ENCODE measurements at regions not wholly inside any gene's neighbourhood (a gene's known extent, or its start where the extent isn't known, plus 50 kb on each side); places are given as distances from the start of the nearest gene placed in this dataset.

DNA sequence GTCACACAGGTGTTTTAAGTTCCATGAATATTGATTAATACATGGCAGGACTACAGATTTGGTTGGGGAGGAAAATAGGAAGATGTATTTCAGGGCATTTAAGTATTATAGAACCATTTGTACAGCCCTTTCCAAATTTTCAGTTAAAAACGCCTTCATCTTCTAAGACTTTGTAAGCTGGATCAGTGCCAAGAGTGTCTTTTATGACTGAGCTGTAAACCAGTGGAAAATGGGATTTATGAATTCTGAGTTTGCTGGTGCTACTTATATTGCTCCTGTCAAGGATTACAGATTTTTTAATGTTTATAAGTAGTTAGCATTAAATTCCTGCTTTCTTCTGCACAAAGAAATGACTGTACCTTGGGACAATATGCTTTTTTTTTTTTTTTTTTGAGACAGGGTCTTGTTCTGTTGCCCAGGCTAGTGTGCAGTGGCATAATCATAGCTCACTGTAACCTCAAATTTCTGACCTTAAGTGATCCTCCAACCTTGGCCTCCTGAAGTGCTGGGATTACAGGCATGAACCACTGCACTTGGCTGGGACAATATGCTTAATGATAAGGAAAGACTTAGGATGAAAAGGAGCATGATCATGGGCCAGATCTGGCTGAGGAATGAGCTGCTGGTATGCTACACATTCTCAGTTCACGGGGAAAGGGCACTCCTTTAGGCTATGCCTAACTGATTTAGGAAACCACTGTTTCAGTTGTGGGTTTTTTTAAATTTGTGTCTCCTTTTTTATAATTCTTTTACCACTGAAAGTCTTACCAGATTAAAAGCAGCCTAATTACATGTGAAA lies 113.6 kb upstream of the MTNR1B start:
- Histone ChIP-seq H3K9me3 (ENCODE audit: insufficient read depth, low read length) (no peaks in the 10 kb centered on the region), H3K4me2 (ENCODE audit: low read depth, low read length, poor library complexity, severe bottlenecking) (no peak overlapping the region), H3K79me2 (ENCODE audit: insufficient read depth, low read length) (no peaks in the 10 kb centered on the region), H3K36me3 (ENCODE audit: low read length) (no peaks in the 10 kb centered on the region), H3K27me3 (ENCODE audit: low read length) (no peaks in the 10 kb centered on the region), H3F3A (ENCODE audit: insufficient read depth) (no peaks in the 10 kb centered on the region), H2AFZ (ENCODE audit: low read depth, low read length, severe bottlenecking) (no peak overlapping the region), H3K27ac (ENCODE audit: low read depth, low read length) (no peak overlapping the region), H4K20me1 (ENCODE audit: low read depth, low read length) (no peaks in the 10 kb centered on the region), H3K4me3 (ENCODE audit: insufficient read depth, low read length, poor library complexity, severe bottlenecking) (no peak overlapping the region), H3K9me2 (replicated peaks; ENCODE audit: insufficient read depth, low read length) (no peaks in the 10 kb centered on the region), H3K9ac (ENCODE audit: low read length) (no peak overlapping the region)
- TF ChIP-seq EZH2phosphoT487 (conservative IDR thresholded peaks at IDR 0.05; ENCODE audit: low read length) = no peak
- TF ChIP-seq, protein P1, sequence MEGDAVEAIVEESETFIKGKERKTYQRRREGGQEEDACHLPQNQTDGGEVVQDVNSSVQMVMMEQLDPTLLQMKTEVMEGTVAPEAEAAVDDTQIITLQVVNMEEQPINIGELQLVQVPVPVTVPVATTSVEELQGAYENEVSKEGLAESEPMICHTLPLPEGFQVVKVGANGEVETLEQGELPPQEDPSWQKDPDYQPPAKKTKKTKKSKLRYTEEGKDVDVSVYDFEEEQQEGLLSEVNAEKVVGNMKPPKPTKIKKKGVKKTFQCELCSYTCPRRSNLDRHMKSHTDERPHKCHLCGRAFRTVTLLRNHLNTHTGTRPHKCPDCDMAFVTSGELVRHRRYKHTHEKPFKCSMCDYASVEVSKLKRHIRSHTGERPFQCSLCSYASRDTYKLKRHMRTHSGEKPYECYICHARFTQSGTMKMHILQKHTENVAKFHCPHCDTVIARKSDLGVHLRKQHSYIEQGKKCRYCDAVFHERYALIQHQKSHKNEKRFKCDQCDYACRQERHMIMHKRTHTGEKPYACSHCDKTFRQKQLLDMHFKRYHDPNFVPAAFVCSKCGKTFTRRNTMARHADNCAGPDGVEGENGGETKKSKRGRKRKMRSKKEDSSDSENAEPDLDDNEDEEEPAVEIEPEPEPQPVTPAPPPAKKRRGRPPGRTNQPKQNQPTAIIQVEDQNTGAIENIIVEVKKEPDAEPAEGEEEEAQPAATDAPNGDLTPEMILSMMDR (IDR thresholded peaks at IDR 0.05; ENCODE audit: insufficient read depth, low read length, poor library complexity, severe bottlenecking) = no peak

DNA sequence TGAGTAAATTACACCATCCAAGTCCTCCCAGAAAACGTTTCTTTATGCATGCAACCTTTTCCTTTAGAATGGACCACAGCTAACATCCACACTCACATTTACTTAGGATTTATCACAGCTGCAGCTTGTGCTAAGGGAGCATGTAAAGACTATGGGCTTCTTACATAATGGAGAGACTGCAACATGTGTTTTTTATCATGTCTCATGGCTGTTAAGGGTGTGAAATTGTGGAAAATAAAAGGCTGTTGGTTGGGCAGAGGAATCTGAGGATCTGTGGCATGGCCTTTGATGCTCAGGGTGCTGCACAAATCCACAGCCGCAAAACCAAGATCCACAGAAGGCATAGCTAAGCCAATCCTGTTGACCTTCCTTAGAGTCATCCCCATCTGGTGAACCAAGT lies 112.0 kb upstream of the MTNR1B start:
- H3K4me2 ChIP-seq (ENCODE audit: low read depth, low read length, poor library complexity, severe bottlenecking) = no peak overlapping the region
- H3K36me3 ChIP-seq (ENCODE audit: low read length) = no peaks in the 10 kb centered on the region
- no peak overlapping the region for H2AFZ ChIP-seq (ENCODE audit: low read depth, low read length, severe bottlenecking)
- H3K9me2 ChIP-seq (replicated peaks; ENCODE audit: insufficient read depth, low read length) = no peaks in the 10 kb centered on the region
- H3K27me3 ChIP-seq (ENCODE audit: low read length) = no peaks in the 10 kb centered on the region
- TF ChIP-seq EZH2phosphoT487 (conservative IDR thresholded peaks at IDR 0.05; ENCODE audit: low read length) = no peak
- H3K9ac ChIP-seq (ENCODE audit: low read length) = no peak overlapping the region
- H3K9me3 ChIP-seq (ENCODE audit: insufficient read depth, low read length) = no peaks in the 10 kb centered on the region
- no peaks in the 10 kb centered on the region for H3K79me2 ChIP-seq (ENCODE audit: insufficient read depth, low read length)
- H3F3A ChIP-seq (ENCODE audit: insufficient read depth) = no peaks in the 10 kb centered on the region
- no peaks in the 10 kb centered on the region for H4K20me1 ChIP-seq (ENCODE audit: low read depth, low read length)
- H3K4me3 ChIP-seq (ENCODE audit: insufficient read depth, low read length, poor library complexity, severe bottlenecking) = no peak overlapping the region
- no peak overlapping the region for H3K27ac ChIP-seq (ENCODE audit: low read depth, low read length)

DNA sequence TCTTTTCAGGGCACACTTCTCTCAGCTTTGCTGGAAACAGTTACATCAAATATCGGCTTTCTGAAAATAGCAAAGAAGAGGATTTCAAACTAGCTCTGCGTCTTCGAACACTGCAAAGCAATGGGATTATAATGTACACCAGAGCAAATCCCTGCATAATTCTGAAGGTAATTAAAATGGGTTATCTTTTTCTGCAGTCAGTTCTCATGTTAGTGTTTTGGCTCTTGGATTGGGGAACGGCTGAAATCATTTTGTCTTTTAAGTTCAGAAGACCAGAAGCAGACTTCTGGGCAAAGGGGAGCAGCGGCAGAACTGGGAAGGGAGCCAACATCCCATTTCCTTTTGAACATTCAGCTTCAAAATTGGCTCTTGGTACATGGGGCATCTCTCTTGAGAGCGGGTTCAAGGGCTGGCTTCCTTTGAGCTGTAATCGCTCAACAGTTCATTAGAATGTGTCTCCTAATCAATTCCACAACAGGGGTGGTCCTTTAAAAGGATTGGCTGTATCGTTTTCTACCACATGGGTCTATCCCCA lies 110.2 kb upstream of the MTNR1B start:
- no peak overlapping the region for H3K27ac ChIP-seq (ENCODE audit: low read depth, low read length)
- H3K79me2 ChIP-seq (ENCODE audit: insufficient read depth, low read length) = no peaks in the 10 kb centered on the region
- H2AFZ ChIP-seq (ENCODE audit: low read depth, low read length, severe bottlenecking) = no peak overlapping the region
- no peak overlapping the region for H3K4me3 ChIP-seq (ENCODE audit: insufficient read depth, low read length, poor library complexity, severe bottlenecking)
- H3K9me3 ChIP-seq (ENCODE audit: insufficient read depth, low read length) = no peaks in the 10 kb centered on the region
- TF ChIP-seq EZH2phosphoT487 (conservative IDR thresholded peaks at IDR 0.05; ENCODE audit: low read length) = no peak
- TF ChIP-seq, protein P1 (IDR thresholded peaks at IDR 0.05; ENCODE audit: insufficient read depth, low read length, poor library complexity, severe bottlenecking) = no peak
- no peak overlapping the region for H3K9ac ChIP-seq (ENCODE audit: low read length)
- no peak overlapping the region for H3K4me2 ChIP-seq (ENCODE audit: low read depth, low read length, poor library complexity, severe bottlenecking)
- H3K36me3 ChIP-seq (ENCODE audit: low read length) = no peaks in the 10 kb centered on the region
- no peaks in the 10 kb centered on the region for H3K9me2 ChIP-seq (replicated peaks; ENCODE audit: insufficient read depth, low read length)
- no peaks in the 10 kb centered on the region for H3K27me3 ChIP-seq (ENCODE audit: low read length)
- no peaks in the 10 kb centered on the region for H4K20me1 ChIP-seq (ENCODE audit: low read depth, low read length)
- H3F3A ChIP-seq (ENCODE audit: insufficient read depth) = no peaks in the 10 kb centered on the region

DNA sequence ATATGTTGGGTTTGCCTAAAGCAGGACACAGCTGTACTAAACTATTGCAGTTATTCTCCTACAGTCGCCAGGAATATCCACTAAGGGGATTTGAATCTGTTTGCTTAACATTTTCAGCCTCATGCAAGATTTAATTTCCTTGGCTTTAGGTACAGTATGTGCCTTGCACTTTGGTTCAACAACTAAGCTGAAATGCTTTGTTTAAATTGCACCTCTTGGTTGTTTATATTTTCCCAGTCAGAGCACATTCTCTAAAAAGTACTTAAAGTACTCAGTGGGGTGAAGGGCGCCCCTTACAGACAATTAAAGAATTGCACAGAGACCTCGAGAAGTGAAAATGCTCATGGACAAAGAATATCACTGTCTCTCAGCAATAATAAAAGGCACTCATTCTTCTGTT lies 107.8 kb upstream of the MTNR1B start:
- Histone ChIP-seq H3K4me3 (ENCODE audit: insufficient read depth, low read length, poor library complexity, severe bottlenecking) (no peak overlapping the region), H3K9ac (ENCODE audit: low read length) (no peak overlapping the region), H3K36me3 (ENCODE audit: low read length) (no peaks in the 10 kb centered on the region), H3K27ac (ENCODE audit: low read depth, low read length) (no peak overlapping the region), H4K20me1 (ENCODE audit: low read depth, low read length) (no peaks in the 10 kb centered on the region), H3K4me2 (ENCODE audit: low read depth, low read length, poor library complexity, severe bottlenecking) (no peak overlapping the region), H3K27me3 (ENCODE audit: low read length) (no peaks in the 10 kb centered on the region), H3K9me2 (replicated peaks; ENCODE audit: insufficient read depth, low read length) (no peaks in the 10 kb centered on the region), H3K9me3 (ENCODE audit: insufficient read depth, low read length) (no peaks in the 10 kb centered on the region), H2AFZ (ENCODE audit: low read depth, low read length, severe bottlenecking) (no peak overlapping the region), H3F3A (ENCODE audit: insufficient read depth) (no peaks in the 10 kb centered on the region), H3K79me2 (ENCODE audit: insufficient read depth, low read length) (no peaks in the 10 kb centered on the region)
- TF ChIP-seq EZH2phosphoT487 (conservative IDR thresholded peaks at IDR 0.05; ENCODE audit: low read length) = no peak
- TF ChIP-seq, protein P1 (IDR thresholded peaks at IDR 0.05; ENCODE audit: insufficient read depth, low read length, poor library complexity, severe bottlenecking) = no peak

Data from SU-DHL-6 (cell line).